Endothelial cell of umbilical vein (primary cell): ENCODE measurements at regions not wholly inside any gene's neighbourhood (a gene's known extent, or its start where the extent isn't known, plus 50 kb on each side); places are given as distances from the start of the nearest gene placed in this dataset.

Experiments
- BruUV-seq: library from RNA; stranded (reverse); fragments of 400-500 nt; replicated peaks from 2 replicates; lab custom pipeline; 2021; lab: Mats Ljungman, UMichigan
- CTCF ChIA-PET: fragments of 300-600, 350-600 bp; sonication (Branson Sonifier 250); formaldehyde crosslinking; loops from one replicate; lab custom pipeline; 2021; ENCODE audit warnings: antibody characterized with exemption, inconsistent platforms; lab: Charles Lee
- POLR2A ChIA-PET: fragments of 300-600, 350-600 bp; sonication (Branson Sonifier 250); formaldehyde crosslinking; loops from one replicate; lab custom pipeline; 2021; ENCODE audit warnings: antibody characterized with exemption, inconsistent platforms; lab: Charles Lee
- DNase-seq: peaks from one replicate; pipeline ENCODE4 v3.0.0-alpha.2; 2011; ENCODE audit warnings: low read depth, low spot score
- FAIRE-seq: peaks from 2 replicates; lab custom pipeline; 2011; peaks lifted over from hg19 to GRCh38; lab: Jason Lieb, UNC
- H2AFZ ChIP-seq: 2 replicates; pipeline ENCODE4 v1.6.0; 2012; ENCODE audit warnings: low read depth, low read length, control low read depth, inconsistent platforms
- H3K27ac ChIP-seq: 2 replicates; pipeline ENCODE4 v1.5.1; 2011; ENCODE audit warnings: low read depth, mild to moderate bottlenecking, control low read depth, low read length, moderate library complexity; ENCODE audit not compliant: insufficient read depth
- H3K27me3 ChIP-seq, 2 experiments: 2 replicates each; pipeline versions ENCODE4 v1.6.0 to v1.6.1; 2011; ENCODE audit warnings: low read length in 2 of 2, mixed read lengths in 1 of 2; ENCODE audit not compliant: control insufficient read depth in 2 of 2, insufficient read depth in 2 of 2
- H3K36me3 ChIP-seq, 2 experiments: 2 replicates in 1 of 2; 3 replicates in 1 of 2; pipeline ENCODE4 v1.5.1; 2011; ENCODE audit warnings: low read length in 2 of 2, mild to moderate bottlenecking in 1 of 2, moderate library complexity in 1 of 2; ENCODE audit not compliant: control insufficient read depth in 2 of 2, insufficient read depth in 2 of 2; ENCODE audit errors: extremely low read depth in 1 of 2
- H3K4me1 ChIP-seq: 3 replicates; pipeline ENCODE4 v1.5.1; 2011; ENCODE audit warnings: mild to moderate bottlenecking, low read length; ENCODE audit not compliant: control insufficient read depth, insufficient read depth; ENCODE audit errors: extremely low read depth
- H3K4me2 ChIP-seq: 2 replicates; pipeline ENCODE4 v1.6.1; 2011; ENCODE audit warnings: low read length, control low read depth, mixed read lengths; ENCODE audit not compliant: insufficient read depth
- H3K4me3 ChIP-seq, 3 experiments: fragments of 200-600 bp in 1 of 3; sonication (generic), shearing (Covaris generic) in 1 of 3; replicated peaks in 1 of 3; 2 replicates each; pipeline ENCODE4 v1.5.1; 2011 to 2016; ENCODE audit warnings: control low read depth in 3 of 3, low read length in 3 of 3, mild to moderate bottlenecking in 2 of 3, inconsistent platforms in 1 of 3, low read depth in 1 of 3, moderate library complexity in 1 of 3; ENCODE audit not compliant: insufficient read depth in 1 of 3
- H3K79me2 ChIP-seq: 2 replicates; pipeline ENCODE4 v1.6.0; 2012; ENCODE audit warnings: low read length, inconsistent platforms; ENCODE audit not compliant: control insufficient read depth, insufficient read depth
- H3K9ac ChIP-seq: replicated peaks from 2 replicates; pipeline ENCODE3; 2011; ENCODE audit warnings: low read length, control low read depth; ENCODE audit not compliant: insufficient read depth; ENCODE audit errors: extremely low read depth
- H3K9me1 ChIP-seq: replicated peaks from 3 replicates; pipeline ENCODE4 v1.6.0; 2011; ENCODE audit warnings: mild to moderate bottlenecking, low read length; ENCODE audit not compliant: control insufficient read depth, insufficient read depth; ENCODE audit errors: extremely low read depth
- H3K9me3 ChIP-seq: replicated peaks from 2 replicates; pipeline ENCODE4 v1.5.1; 2012; ENCODE audit warnings: low read length, inconsistent platforms; ENCODE audit not compliant: control insufficient read depth, insufficient read depth
- H4K20me1 ChIP-seq: replicated peaks from 2 replicates; pipeline ENCODE3; 2011; ENCODE audit warnings: mild to moderate bottlenecking, low read length; ENCODE audit not compliant: control insufficient read depth, insufficient read depth; ENCODE audit errors: extremely low read depth
- CTCF ChIP-seq, 2 donors: IDR thresholded peaks; 1 replicate in 1 of 2; 2 replicates in 1 of 2; pipeline ENCODE4 v1.5.1; 2011; ENCODE audit warnings: low read length in 2 of 2, mild to moderate bottlenecking in 2 of 2, moderate library complexity in 2 of 2, control low read depth in 1 of 2, inconsistent platforms in 1 of 2, low read depth in 1 of 2; ENCODE audit not compliant: insufficient read depth in 1 of 2; ENCODE audit errors: extremely low read depth in 1 of 2
- EZH2 ChIP-seq: IDR thresholded peaks from 2 replicates; pipeline ENCODE4 v1.6.1; 2012; ENCODE audit warnings: borderline replicate concordance, low read depth, mild to moderate bottlenecking, moderate library complexity, low read length, inconsistent platforms; ENCODE audit not compliant: severe bottlenecking
- MAX ChIP-seq: IDR thresholded peaks from 2 replicates; pipeline ENCODE4 v1.6.1; 2011; ENCODE audit not compliant: insufficient read depth, insufficient read length
- POLR2A ChIP-seq: IDR thresholded peaks from 2 replicates; pipeline ENCODE4 v1.6.1; 2012; ENCODE audit warnings: low read depth, mild to moderate bottlenecking, control low read depth, low read length
- POLR2AphosphoS5 ChIP-seq: IDR thresholded peaks from 2 replicates; pipeline ENCODE4 v1.6.1; 2012; ENCODE audit warnings: low read depth, mild to moderate bottlenecking, control low read depth, low read length, moderate library complexity; ENCODE audit not compliant: insufficient read depth
- dilution Hi-C: fragments of 300-500 bp; cut with MboI; formaldehyde crosslinking; loops from one replicate; pipeline ENCODE4 v1.15.0; 2019; ENCODE audit warnings: low sequenced_read_pairs; ENCODE audit not compliant: extremely low pct_ligation_motif_present
- intact Hi-C: fragments of 100-400 bp; cut with micrococcal nuclease; formaldehyde crosslinking; loops from one replicate; pipeline ENCODE4 v1.10.0; 2022

- no peaks in the 10 kb centered on the region for H3K79me2 ChIP-seq
These were observed 393.5 kb upstream of the MON1B start for GRCh38 chr16:76797457-76797856.

More at GRCh38 chr16:76797457-76797856, 393.5 kb upstream of the MON1B start:
- Histone ChIP-seq H3K4me2 (no peak overlapping the region), H2AFZ (no peak overlapping the region), H3K36me3 (no peaks in the 10 kb centered on the region), H3K4me1 (no peaks in the 10 kb centered on the region), H3K9me3 (no peaks in the 10 kb centered on the region), H4K20me1 (no peaks in the 10 kb centered on the region), H3K9me1 (no peaks in the 10 kb centered on the region), H3K27me3 (no peaks in the 10 kb centered on the region), H3K4me3 (no peak overlapping the region), H3K9ac (no peak overlapping the region), H3K27ac (no peak overlapping the region)
- intact Hi-C loops (no loop called here), dilution Hi-C loops (no loop called here)
- ChIA-PET CTCF (no interaction called here), POLR2A (no interaction called here)
- TF ChIP-seq POLR2AphosphoS5 = no peak
- no peak for TF ChIP-seq CTCF (IDR thresholded peaks at IDR 0.05; ENCODE audit: extremely low read depth in 1 of 2, insufficient read depth in 1 of 2, low read depth in 1 of 2, low read length in 2 of 2)
- no peak for TF ChIP-seq MAX
- no peak for TF ChIP-seq POLR2A
- TF ChIP-seq EZH2 = no peak
- no TSS peak for BruUV-seq
- FAIRE-seq (no peak), DNase-seq (no peak)
